C4-2B (cell line): ENCODE measurements at regions not wholly inside any gene's neighbourhood (a gene's known extent, or its start where the extent isn't known, plus 50 kb on each side); places are given as distances from the start of the nearest gene placed in this dataset.

ENCODE experiments used
- CTCF ChIP-seq: fragments of 450-650 bp; conservative IDR thresholded peaks from 2 replicates; pipeline ENCODE4 v1.5.1; 2017; ENCODE audit warnings: mild to moderate bottlenecking
- ZFX ChIP-seq: fragments of 450-650 bp; IDR thresholded peaks from 2 replicates; pipeline ENCODE4 v1.6.1; 2017

- TF ChIP-seq CTCF: no peak
- no peak for TF ChIP-seq ZFX
Measured at GRCh38 chr10:8331387-8331786, 276.9 kb downstream of the GATA3 start.
